ENCODE measurements at regions not wholly inside any gene's neighbourhood (a gene's known extent, or its start where the extent isn't known, plus 50 kb on each side); places are given as distances from the start of the nearest gene placed in this dataset.

- no peak for DNase-seq
Measured at GRCh38 chr1:110763149-110763548, 88.4 kb upstream of the KCNA3 start.

- DNase-seq: no peak
Measured at GRCh38 chr1:110760321-110760720, 85.6 kb upstream of the KCNA3 start.

- peak; percentile 75 for DNase-seq
Measured at GRCh38 chr1:110756506-110756905, 81.8 kb upstream of the KCNA3 start.

DNA sequence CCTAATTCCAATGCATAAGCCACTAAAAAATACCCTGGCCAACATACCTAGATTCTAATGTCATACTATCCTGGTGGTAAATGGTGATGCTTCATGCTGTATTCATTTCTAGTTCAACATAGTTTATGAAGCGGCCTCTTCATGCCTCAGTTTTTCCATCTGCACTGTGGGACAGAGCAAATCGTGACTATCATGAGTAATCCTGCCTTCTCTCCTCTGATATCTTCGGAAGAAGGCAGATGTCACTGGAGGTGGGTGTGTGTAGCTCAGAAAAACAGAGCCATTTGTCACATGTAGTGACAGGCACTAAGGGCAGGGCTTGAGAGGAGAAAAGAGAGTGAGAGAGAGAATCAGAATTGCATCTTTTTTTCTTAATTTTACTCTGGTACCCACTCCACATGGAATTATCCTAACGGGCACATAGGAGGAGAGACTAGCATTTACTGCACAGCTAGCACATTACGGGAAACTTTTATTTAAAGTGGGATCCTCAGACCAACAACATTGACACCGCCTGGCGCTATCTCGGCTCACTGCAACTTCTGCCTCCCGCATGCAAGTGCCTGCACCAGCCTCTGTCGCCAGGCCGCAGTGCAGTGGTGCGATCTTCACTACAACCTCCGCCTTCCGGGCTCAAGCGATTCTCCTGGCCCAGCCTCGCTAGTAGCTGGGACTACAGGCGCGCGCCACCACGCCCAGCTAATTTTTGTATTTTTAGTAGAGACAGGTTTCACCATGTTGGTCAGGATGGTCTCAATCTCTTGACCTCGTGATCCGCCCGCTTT lies 78.4 kb upstream of the KCNA3 start:
- no peak for DNase-seq

DNA sequence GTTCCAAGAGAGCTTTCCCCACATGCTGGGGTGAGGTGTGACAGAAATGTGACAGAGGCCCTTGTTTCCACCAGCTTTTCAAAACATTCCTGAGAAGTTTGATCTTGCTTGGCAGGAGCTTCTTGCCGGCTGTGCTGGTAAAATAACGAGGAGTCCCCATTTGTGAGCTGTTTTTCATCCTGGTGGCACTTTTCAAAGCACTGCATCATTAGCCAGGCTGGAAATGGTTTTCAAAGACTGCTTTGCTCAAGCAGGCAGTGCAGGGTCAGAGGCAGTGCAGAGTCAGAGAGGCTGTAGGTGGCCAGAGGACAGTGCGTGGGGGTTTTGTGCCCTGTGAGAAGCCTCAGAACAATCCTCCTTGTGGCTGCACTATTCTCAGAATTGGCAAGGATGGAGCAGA lies 75.8 kb upstream of the KCNA3 start:
- DNase-seq: no peak

DNA sequence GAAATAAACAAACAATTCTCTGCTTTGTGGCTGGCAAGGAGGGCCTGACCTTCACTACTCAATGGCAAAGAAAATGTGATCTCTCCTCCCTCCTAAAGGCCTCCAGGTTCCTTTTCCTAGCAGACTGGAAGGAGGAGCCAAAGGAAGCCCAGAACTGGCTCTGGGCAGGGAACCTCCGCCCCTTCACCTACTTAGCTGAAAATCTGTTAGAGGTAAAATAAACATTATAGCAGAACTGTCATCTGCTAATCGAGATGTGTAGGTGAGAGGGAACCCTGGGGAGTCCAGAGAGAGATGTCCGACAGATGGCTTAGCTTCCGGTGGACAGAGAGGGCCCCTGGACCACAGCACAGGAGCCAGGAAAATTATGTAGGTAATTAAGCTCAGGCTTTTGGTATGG lies 75.2 kb upstream of the KCNA3 start:
- peak; percentile 64 for DNase-seq

DNA sequence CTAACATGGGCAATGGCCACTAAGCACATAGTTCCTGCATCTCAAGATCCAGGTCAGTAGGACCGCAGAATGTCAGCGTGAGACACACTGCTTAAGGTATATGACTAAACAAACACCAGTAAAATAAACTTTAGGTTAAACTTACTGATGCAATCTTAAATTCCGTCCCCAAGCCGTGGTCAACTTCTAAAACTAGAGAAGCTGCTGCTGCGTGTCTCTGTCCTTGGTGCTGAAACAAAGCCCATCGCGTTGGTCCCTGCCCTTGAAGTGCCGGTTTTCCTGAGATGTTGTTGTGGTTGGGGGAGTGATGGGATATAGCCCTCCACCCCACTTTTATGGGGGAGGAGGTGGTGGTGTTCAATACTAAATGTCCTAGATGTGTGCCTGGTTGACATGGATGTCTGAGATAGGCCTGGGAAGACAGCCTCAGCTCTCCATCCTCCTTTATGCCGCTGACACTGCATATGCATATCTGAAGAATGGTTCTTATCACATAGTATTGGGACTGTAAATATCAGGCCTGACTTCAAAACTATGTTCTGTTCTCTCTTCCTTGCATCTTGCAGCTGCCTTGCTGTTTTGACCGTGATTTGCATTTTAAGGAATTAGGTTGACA lies 72.0 kb upstream of the KCNA3 start:
- no peak for DNase-seq

DNA sequence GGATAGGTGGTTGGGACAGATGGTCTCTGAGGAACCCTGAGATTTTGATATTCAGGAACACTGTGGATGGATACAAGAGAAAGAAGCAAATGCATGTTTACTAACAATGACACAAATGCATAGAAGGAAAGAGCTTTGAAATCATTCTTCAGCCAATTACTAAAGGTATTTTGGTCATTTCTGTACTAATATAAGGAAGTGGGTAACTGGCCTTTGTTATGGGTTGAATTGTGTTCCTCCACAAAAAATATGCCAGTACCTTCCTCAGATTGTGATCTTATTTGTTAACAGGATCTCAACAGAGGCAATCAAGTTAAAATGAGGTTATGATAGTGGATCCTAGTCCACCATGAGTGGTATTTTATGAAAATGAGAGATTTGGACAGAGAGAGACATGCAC lies 68.7 kb upstream of the KCNA3 start:
- DNase-seq: no peak

DNA sequence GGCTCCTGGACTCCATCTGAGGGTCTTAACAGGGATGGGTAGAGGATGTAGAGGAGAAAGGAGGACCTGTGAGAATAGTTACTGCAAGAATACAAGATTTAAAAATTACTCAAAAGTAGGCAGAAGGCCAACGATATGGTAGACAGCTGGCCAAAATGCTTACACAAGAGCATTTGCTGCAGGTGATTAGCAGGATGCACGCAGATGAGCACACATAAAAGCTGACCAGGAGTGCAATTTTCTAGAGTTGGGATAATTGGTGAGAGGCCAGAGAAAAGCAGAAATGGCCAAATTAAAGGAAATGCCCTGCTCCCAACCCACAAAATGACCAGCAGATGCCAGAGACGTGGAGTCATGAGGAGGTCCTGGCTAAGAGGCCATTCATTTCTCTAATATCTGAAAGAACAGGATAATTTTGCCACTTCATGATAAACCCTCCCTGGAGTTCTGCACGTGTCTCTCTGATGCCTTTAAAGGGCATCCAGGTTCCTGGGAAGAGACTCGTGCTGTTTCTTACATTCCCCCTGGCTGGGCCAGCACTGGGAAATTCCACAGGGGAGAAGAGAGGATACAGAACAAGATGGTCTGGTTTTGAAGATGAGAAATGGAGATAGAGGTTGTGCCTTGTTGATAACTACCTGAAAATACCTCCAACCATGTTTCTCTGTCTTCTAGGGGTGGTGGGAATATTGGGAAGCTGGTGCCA lies 62.3 kb upstream of the KCNA3 start:
- DNase-seq: no peak

GRCh38 chr1:110734133-110734680 lies 59.5 kb upstream of the KCNA3 start:
- no peak for DNase-seq

DNA sequence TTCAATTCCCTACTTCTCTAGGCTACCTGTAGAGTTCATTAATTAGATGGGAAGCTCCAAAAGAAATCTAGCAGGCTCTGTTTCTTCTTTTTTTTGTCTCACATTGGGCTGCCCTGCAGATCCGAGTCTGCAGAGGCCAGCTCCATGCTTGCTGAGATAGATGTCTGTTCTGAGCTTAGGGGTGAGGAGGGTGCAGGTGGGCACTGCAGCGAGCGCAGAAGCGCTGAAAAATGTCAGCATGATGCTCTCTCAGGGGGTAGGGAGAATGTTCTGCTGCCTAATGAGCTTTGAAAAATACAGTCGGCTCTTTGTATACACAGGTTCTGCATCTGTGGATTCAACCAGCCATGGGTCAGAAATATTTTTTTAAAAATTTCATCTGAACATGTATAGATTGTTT lies 56.8 kb upstream of the KCNA3 start:
- DNase-seq: no peak

GRCh38 chr1:110728388-110729001 lies 53.8 kb upstream of the KCNA3 start:
- DNase-seq: no peak

DNA sequence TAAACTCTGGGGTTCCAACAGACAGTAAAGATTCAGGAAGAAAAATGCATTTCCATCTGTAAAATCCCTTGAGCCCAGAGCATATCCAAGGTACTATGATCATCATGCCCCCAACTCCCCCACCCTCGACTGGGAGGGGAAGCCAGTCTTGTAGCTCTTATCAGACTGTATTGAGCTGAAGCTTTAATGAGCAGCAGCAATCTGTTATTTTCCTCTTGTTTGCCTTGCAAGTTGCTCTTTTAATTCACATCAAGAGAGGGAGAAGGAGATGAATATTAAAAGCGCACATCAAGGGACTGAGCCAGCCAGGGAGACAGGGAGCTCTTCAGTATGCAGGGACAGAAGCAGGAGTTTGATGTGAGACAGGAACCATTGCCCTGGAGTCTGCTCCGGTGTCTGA lies 52.5 kb upstream of the KCNA3 start:
- DNase-seq: no peak

DNA sequence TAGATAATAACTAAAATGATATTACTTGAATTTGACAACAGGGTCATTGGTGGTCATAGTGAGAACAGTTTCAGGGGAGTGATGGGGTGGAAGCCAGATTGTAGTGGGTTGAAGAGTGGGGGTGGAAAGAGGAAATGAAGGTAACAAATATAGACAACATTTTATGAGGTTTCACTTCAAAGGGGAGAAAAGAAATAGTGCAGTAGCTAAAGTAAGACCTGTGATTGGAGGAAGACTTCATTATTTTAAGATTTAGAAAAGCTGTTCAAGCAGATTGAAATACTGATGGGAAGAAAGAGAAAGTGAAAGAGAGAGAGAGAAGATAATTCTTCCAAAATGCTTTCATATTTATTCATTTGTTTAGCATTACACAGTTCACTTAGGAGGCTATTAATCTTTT lies 52.0 kb upstream of the KCNA3 start:
- no peak for DNase-seq

Data from NCI-H510A treated with DMSO at 0.1 percent for 48 hours (cell line).